Endothelial cell of umbilical vein (primary cell): ENCODE measurements at regions not wholly inside any gene's neighbourhood (a gene's known extent, or its start where the extent isn't known, plus 50 kb on each side); places are given as distances from the start of the nearest gene placed in this dataset.

Source experiments
- BruUV-seq: library from RNA; stranded (reverse); fragments of 400-500 nt; replicated peaks from 2 replicates; lab custom pipeline; 2021; lab: Mats Ljungman, UMichigan
- CTCF ChIA-PET: fragments of 300-600, 350-600 bp; sonication (Branson Sonifier 250); formaldehyde crosslinking; loops from one replicate; lab custom pipeline; 2021; ENCODE audit warnings: antibody characterized with exemption, inconsistent platforms; lab: Charles Lee
- POLR2A ChIA-PET: fragments of 300-600, 350-600 bp; sonication (Branson Sonifier 250); formaldehyde crosslinking; loops from one replicate; lab custom pipeline; 2021; ENCODE audit warnings: antibody characterized with exemption, inconsistent platforms; lab: Charles Lee
- DNase-seq: peaks from one replicate; pipeline ENCODE4 v3.0.0-alpha.2; 2011; ENCODE audit warnings: low read depth, low spot score
- FAIRE-seq: peaks from 2 replicates; lab custom pipeline; 2011; peaks lifted over from hg19 to GRCh38; lab: Jason Lieb, UNC
- H2AFZ ChIP-seq: 2 replicates; pipeline ENCODE4 v1.6.0; 2012; ENCODE audit warnings: low read depth, low read length, control low read depth, inconsistent platforms
- H3K27ac ChIP-seq: 2 replicates; pipeline ENCODE4 v1.5.1; 2011; ENCODE audit warnings: low read depth, mild to moderate bottlenecking, control low read depth, low read length, moderate library complexity; ENCODE audit not compliant: insufficient read depth
- H3K27me3 ChIP-seq, 2 experiments: 2 replicates each; pipeline versions ENCODE4 v1.6.0 to v1.6.1; 2011; ENCODE audit warnings: low read length in 2 of 2, mixed read lengths in 1 of 2; ENCODE audit not compliant: control insufficient read depth in 2 of 2, insufficient read depth in 2 of 2
- H3K36me3 ChIP-seq, 2 experiments: 2 replicates in 1 of 2; 3 replicates in 1 of 2; pipeline ENCODE4 v1.5.1; 2011; ENCODE audit warnings: low read length in 2 of 2, mild to moderate bottlenecking in 1 of 2, moderate library complexity in 1 of 2; ENCODE audit not compliant: control insufficient read depth in 2 of 2, insufficient read depth in 2 of 2; ENCODE audit errors: extremely low read depth in 1 of 2
- H3K4me1 ChIP-seq: 3 replicates; pipeline ENCODE4 v1.5.1; 2011; ENCODE audit warnings: mild to moderate bottlenecking, low read length; ENCODE audit not compliant: control insufficient read depth, insufficient read depth; ENCODE audit errors: extremely low read depth
- H3K4me2 ChIP-seq: 2 replicates; pipeline ENCODE4 v1.6.1; 2011; ENCODE audit warnings: low read length, control low read depth, mixed read lengths; ENCODE audit not compliant: insufficient read depth
- H3K4me3 ChIP-seq, 3 experiments: fragments of 200-600 bp in 1 of 3; sonication (generic), shearing (Covaris generic) in 1 of 3; replicated peaks in 1 of 3; 2 replicates each; pipeline ENCODE4 v1.5.1; 2011 to 2016; ENCODE audit warnings: control low read depth in 3 of 3, low read length in 3 of 3, mild to moderate bottlenecking in 2 of 3, inconsistent platforms in 1 of 3, low read depth in 1 of 3, moderate library complexity in 1 of 3; ENCODE audit not compliant: insufficient read depth in 1 of 3
- H3K79me2 ChIP-seq: 2 replicates; pipeline ENCODE4 v1.6.0; 2012; ENCODE audit warnings: low read length, inconsistent platforms; ENCODE audit not compliant: control insufficient read depth, insufficient read depth
- H3K9ac ChIP-seq: replicated peaks from 2 replicates; pipeline ENCODE3; 2011; ENCODE audit warnings: low read length, control low read depth; ENCODE audit not compliant: insufficient read depth; ENCODE audit errors: extremely low read depth
- H3K9me1 ChIP-seq: replicated peaks from 3 replicates; pipeline ENCODE4 v1.6.0; 2011; ENCODE audit warnings: mild to moderate bottlenecking, low read length; ENCODE audit not compliant: control insufficient read depth, insufficient read depth; ENCODE audit errors: extremely low read depth
- H3K9me3 ChIP-seq: replicated peaks from 2 replicates; pipeline ENCODE4 v1.5.1; 2012; ENCODE audit warnings: low read length, inconsistent platforms; ENCODE audit not compliant: control insufficient read depth, insufficient read depth
- H4K20me1 ChIP-seq: replicated peaks from 2 replicates; pipeline ENCODE3; 2011; ENCODE audit warnings: mild to moderate bottlenecking, low read length; ENCODE audit not compliant: control insufficient read depth, insufficient read depth; ENCODE audit errors: extremely low read depth
- EZH2 ChIP-seq: IDR thresholded peaks from 2 replicates; pipeline ENCODE4 v1.6.1; 2012; ENCODE audit warnings: borderline replicate concordance, low read depth, mild to moderate bottlenecking, moderate library complexity, low read length, inconsistent platforms; ENCODE audit not compliant: severe bottlenecking
- FOS ChIP-seq: IDR thresholded peaks from 2 replicates; pipeline ENCODE4 v1.6.1; 2011; ENCODE audit warnings: mild to moderate bottlenecking, low read length, moderate library complexity, borderline replicate concordance; ENCODE audit not compliant: insufficient read depth
- GATA2 ChIP-seq: IDR thresholded peaks from 2 replicates; pipeline ENCODE4 v1.7.0; 2011; ENCODE audit warnings: low read depth, mild to moderate bottlenecking, moderate library complexity, mixed read lengths, low read length; ENCODE audit not compliant: insufficient read length, insufficient read depth
- JUN ChIP-seq: IDR thresholded peaks from 2 replicates; pipeline ENCODE4 v1.6.1; 2011; ENCODE audit warnings: borderline replicate concordance, low read depth; ENCODE audit not compliant: insufficient read length, insufficient read depth
- MYC ChIP-seq: IDR thresholded peaks from one replicate; pipeline ENCODE4 v1.6.1; 2011; ENCODE audit warnings: mild to moderate bottlenecking, low read depth, low read length
- POLR2A ChIP-seq: IDR thresholded peaks from 2 replicates; pipeline ENCODE4 v1.6.1; 2012; ENCODE audit warnings: low read depth, mild to moderate bottlenecking, control low read depth, low read length
- POLR2AphosphoS5 ChIP-seq: IDR thresholded peaks from 2 replicates; pipeline ENCODE4 v1.6.1; 2012; ENCODE audit warnings: low read depth, mild to moderate bottlenecking, control low read depth, low read length, moderate library complexity; ENCODE audit not compliant: insufficient read depth
- dilution Hi-C: fragments of 300-500 bp; cut with MboI; formaldehyde crosslinking; loops from one replicate; pipeline ENCODE4 v1.15.0; 2019; ENCODE audit warnings: low sequenced_read_pairs; ENCODE audit not compliant: extremely low pct_ligation_motif_present
- intact Hi-C: fragments of 100-400 bp; cut with micrococcal nuclease; formaldehyde crosslinking; loops from one replicate; pipeline ENCODE4 v1.10.0; 2022
- TF ChIP-seq, protein P1 (sequence below), 2 donors: IDR thresholded peaks; 1 replicate in 1 of 2; 2 replicates in 1 of 2; pipeline ENCODE4 v1.5.1; 2011; ENCODE audit warnings: low read length in 2 of 2, mild to moderate bottlenecking in 2 of 2, moderate library complexity in 2 of 2, control low read depth in 1 of 2, inconsistent platforms in 1 of 2, low read depth in 1 of 2; ENCODE audit not compliant: insufficient read depth in 1 of 2; ENCODE audit errors: extremely low read depth in 1 of 2
- TF ChIP-seq, protein P2 (sequence below): IDR thresholded peaks from 2 replicates; pipeline ENCODE4 v1.6.1; 2011; ENCODE audit not compliant: insufficient read depth, insufficient read length

DNA sequence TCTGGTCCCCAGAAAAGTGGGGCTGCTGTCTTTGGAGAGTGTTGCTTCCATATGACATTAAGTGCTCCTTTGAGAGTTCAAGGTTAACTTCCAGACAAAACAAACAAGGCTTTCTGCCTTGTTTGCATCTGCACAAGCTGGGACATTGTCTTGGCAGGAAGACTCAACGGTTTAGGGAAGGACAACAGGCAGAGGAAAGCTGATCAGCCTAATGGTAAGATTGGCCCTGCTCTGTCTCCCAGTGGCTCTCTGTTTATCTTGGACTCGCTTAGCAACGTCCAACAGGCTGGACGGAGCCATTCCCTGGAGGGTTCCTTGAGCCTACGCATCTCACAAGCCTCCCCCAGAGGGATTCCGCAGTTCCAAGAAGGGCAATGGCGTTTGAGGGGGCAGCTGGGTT lies 62.2 kb upstream of the SLC44A3 start:
- intact Hi-C loops (no loop called here), dilution Hi-C loops (no loop called here)
- CTCF ChIA-PET, result interaction anchor here (1.4 to 1.5 kb wide), 2 partner anchors 8 to 25 kb away, joined by 4 to 6 read pairs; no protein-coding TSS in a partner anchor
- no peaks in the 10 kb centered on the region for H3K36me3 ChIP-seq
- POLR2A ChIA-PET, result no interaction called here
- DNase-seq (no peak), FAIRE-seq (no peak)
- peaks cover 4% of the 10 kb centered on the region for H3K4me1 ChIP-seq
- H3K9ac ChIP-seq, result no peak overlapping the region
- TF ChIP-seq, protein P1, sequence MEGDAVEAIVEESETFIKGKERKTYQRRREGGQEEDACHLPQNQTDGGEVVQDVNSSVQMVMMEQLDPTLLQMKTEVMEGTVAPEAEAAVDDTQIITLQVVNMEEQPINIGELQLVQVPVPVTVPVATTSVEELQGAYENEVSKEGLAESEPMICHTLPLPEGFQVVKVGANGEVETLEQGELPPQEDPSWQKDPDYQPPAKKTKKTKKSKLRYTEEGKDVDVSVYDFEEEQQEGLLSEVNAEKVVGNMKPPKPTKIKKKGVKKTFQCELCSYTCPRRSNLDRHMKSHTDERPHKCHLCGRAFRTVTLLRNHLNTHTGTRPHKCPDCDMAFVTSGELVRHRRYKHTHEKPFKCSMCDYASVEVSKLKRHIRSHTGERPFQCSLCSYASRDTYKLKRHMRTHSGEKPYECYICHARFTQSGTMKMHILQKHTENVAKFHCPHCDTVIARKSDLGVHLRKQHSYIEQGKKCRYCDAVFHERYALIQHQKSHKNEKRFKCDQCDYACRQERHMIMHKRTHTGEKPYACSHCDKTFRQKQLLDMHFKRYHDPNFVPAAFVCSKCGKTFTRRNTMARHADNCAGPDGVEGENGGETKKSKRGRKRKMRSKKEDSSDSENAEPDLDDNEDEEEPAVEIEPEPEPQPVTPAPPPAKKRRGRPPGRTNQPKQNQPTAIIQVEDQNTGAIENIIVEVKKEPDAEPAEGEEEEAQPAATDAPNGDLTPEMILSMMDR (IDR thresholded peaks at IDR 0.05; ENCODE audit: extremely low read depth in 1 of 2, insufficient read depth in 1 of 2, low read depth in 1 of 2, low read length in 2 of 2), result no peak
- no peak for TF ChIP-seq JUN
- no peak for TF ChIP-seq POLR2AphosphoS5
- TF ChIP-seq, protein P2, sequence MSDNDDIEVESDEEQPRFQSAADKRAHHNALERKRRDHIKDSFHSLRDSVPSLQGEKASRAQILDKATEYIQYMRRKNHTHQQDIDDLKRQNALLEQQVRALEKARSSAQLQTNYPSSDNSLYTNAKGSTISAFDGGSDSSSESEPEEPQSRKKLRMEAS, result no peak
- TF ChIP-seq FOS, result no peak
- no peak for TF ChIP-seq EZH2
- TF ChIP-seq POLR2A, result no peak
- TF ChIP-seq MYC, result no peak
- no peak for TF ChIP-seq GATA2
- H3K79me2 ChIP-seq, result no peaks in the 10 kb centered on the region
- H3K9me1 ChIP-seq, result no peaks in the 10 kb centered on the region
- no peaks in the 10 kb centered on the region for H3K27me3 ChIP-seq
- no peak overlapping the region for H2AFZ ChIP-seq
- H3K27ac ChIP-seq, result no peak overlapping the region
- no TSS peak for BruUV-seq
- no peak overlapping the region for H3K4me3 ChIP-seq
- no peak overlapping the region for H3K4me2 ChIP-seq
- H3K9me3 ChIP-seq, result no peaks in the 10 kb centered on the region
- no peaks in the 10 kb centered on the region for H4K20me1 ChIP-seq
